ENCODE measurements at regions not wholly inside any gene's neighbourhood (a gene's known extent, or its start where the extent isn't known, plus 50 kb on each side); places are given as distances from the start of the nearest gene placed in this dataset.

- H2BK5ac ChIP-seq (ENCODE audit: low read depth, low read length), result no peak overlapping the region
- H2BK12ac ChIP-seq (ENCODE audit: low read depth, low read length), result no peak overlapping the region
- no peak overlapping the region for H2AK5ac ChIP-seq (ENCODE audit: low read depth, low read length)
- TF ChIP-seq NRF1 (IDR thresholded peaks at IDR 0.05; ENCODE audit: low read depth, low read length) (no peak), SP4 (IDR thresholded peaks at IDR 0.05; ENCODE audit: low read length) (no peak), E2F6 (IDR thresholded peaks at IDR 0.05) (no peak), RNF2 (IDR thresholded peaks at IDR 0.05; ENCODE audit: borderline replicate concordance, low read depth, low read length, missing control alignments, poor library complexity, severe bottlenecking) (no peak), CBX8 (IDR thresholded peaks at IDR 0.05; ENCODE audit: borderline replicate concordance, low read depth, low read length) (no peak), BCL11A (IDR thresholded peaks at IDR 0.05; ENCODE audit: low read depth in 2 of 2, low read length in 2 of 2) (no peak), PHF8 (conservative IDR thresholded peaks at IDR 0.05; ENCODE audit: low read depth, low read length) (no peak), FOSL1 (IDR thresholded peaks at IDR 0.05; ENCODE audit: insufficient read depth, low read depth, low read length) (no peak), ZNF274 (IDR thresholded peaks at IDR 0.05; ENCODE audit: borderline replicate concordance, extremely low read depth, low read length) (no peak), EP300 (IDR thresholded peaks at IDR 0.05; ENCODE audit: borderline replicate concordance in 1 of 2, low read depth in 2 of 2, low read length in 2 of 2) (no peak), BRCA1 (IDR thresholded peaks at IDR 0.05; ENCODE audit: low read depth, low read length) (no peak), CHD1 (IDR thresholded peaks at IDR 0.05; ENCODE audit: low read depth, low read length) (no peak), TCF12 (IDR thresholded peaks at IDR 0.05; ENCODE audit: low read depth, low read length) (no peak), SAP30 (IDR thresholded peaks at IDR 0.05; ENCODE audit: insufficient read depth, insufficient replicate concordance, low read length) (no peak)
Observed at GRCh38 chr1:218810306-218810705, 363.4 kb upstream of the LYPLAL1 start.

More at GRCh38 chr1:218810306-218810705, 363.4 kb upstream of the LYPLAL1 start:
- no peak overlapping the region for H3K4ac ChIP-seq (replicated peaks; ENCODE audit: insufficient read length, low read depth, low read length)
- CTCF ChIA-PET (ENCODE audit: partially characterized antibody), result interaction anchor here (0.8 kb wide), 1 partner anchor 36 kb away, joined by 3 read pairs; no protein-coding TSS in a partner anchor
- no peak overlapping the region for H3K27ac ChIP-seq (ENCODE audit: low read depth, low read length)
- H3K36me3 ChIP-seq (ENCODE audit: control insufficient read depth in 2 of 4, insufficient read depth in 4 of 4, low read length in 3 of 4), result no peaks in the 10 kb centered on the region
- H2BK20ac ChIP-seq (ENCODE audit: low read length), result no peak overlapping the region
- H2AFZ ChIP-seq (ENCODE audit: low read length), result no peak overlapping the region
- no peak overlapping the region for H3K18ac ChIP-seq (ENCODE audit: extremely low read depth, low read length)
- no peaks in the 10 kb centered on the region; a peak in 1 of 7 replicates for H3K4me1 ChIP-seq (replicated peaks in 1 of 4; ENCODE audit: control insufficient read depth in 3 of 4, insufficient read depth in 4 of 4, low read length in 3 of 4)
- no peaks in the 10 kb centered on the region for H3K23me2 ChIP-seq (ENCODE audit: low read depth, low read length)
- no peak overlapping the region for H3K4me3 ChIP-seq (ENCODE audit: extremely low read depth in 1 of 4, insufficient read depth in 2 of 4, low read depth in 3 of 4, low read length in 4 of 4)
- H4K5ac ChIP-seq (ENCODE audit: insufficient read length, low read depth, low read length), result no peak overlapping the region
- POLR2A ChIA-PET (ENCODE audit: partially characterized antibody), result no interaction called here
- no peak overlapping the region for H3K56ac ChIP-seq (replicated peaks; ENCODE audit: insufficient read length, low read depth, low read length)
- no peak overlapping the region for H3K9ac ChIP-seq (replicated peaks in 1 of 4; ENCODE audit: extremely low read depth in 1 of 4, low read depth in 3 of 4, low read length in 3 of 4)
- H2BK120ac ChIP-seq (replicated peaks; ENCODE audit: low read depth, low read length), result no peak overlapping the region
- whole genome bisulfite sequencing, 2 experiments (ENCODE audit: extremely low coverage in 1 of 2, insufficient coverage in 1 of 2, insufficient read length in 1 of 2, insufficient replicate concordance in 2 of 2, low coverage in 1 of 2, low lambda C conversion rate in 2 of 2, missing lambda C conversion rate in 1 of 2), result 95% methylated on average over 3 of the region's 3 CpGs; no CpG with 5 or more reads in 1 of the 2 experiments
- no peak overlapping the region for H2BK15ac ChIP-seq (ENCODE audit: low read length)
- H4K8ac ChIP-seq (ENCODE audit: extremely low read depth, insufficient read depth, low read length), result no peak overlapping the region
- H3K23ac ChIP-seq (ENCODE audit: insufficient read length), result no peak overlapping the region
- no peaks in the 10 kb centered on the region for H4K20me1 ChIP-seq (replicated peaks in 1 of 2; ENCODE audit: control insufficient read depth in 1 of 2, insufficient read depth in 2 of 2, low read length in 2 of 2)
- no peak overlapping the region for H4K91ac ChIP-seq (replicated peaks; ENCODE audit: insufficient read length, low read length)
- H3K14ac ChIP-seq (ENCODE audit: insufficient read length), result no peak overlapping the region
- H3K4me2 ChIP-seq (ENCODE audit: insufficient read depth in 1 of 2, low read depth in 2 of 2, low read length in 2 of 2), result no peak overlapping the region
- H3K79me1 ChIP-seq (ENCODE audit: low read depth, low read length), result no peaks in the 10 kb centered on the region
- DNase-seq (ENCODE audit: low read depth in 1 of 2, low spot score in 2 of 2), result no peak
- H3K79me2 ChIP-seq (ENCODE audit: control insufficient read depth in 1 of 2, insufficient read depth in 2 of 2, low read length in 2 of 2), result no peaks in the 10 kb centered on the region
- no peaks in the 10 kb centered on the region for H3K9me3 ChIP-seq (ENCODE audit: insufficient read depth in 2 of 2, low read depth in 1 of 2, low read length in 1 of 2)
- H3K27me3 ChIP-seq (replicated peaks in 1 of 4; ENCODE audit: control insufficient read depth in 3 of 4, extremely low read depth in 1 of 4, insufficient read depth in 3 of 4, low read length in 3 of 4), result no peaks in the 10 kb centered on the region; a peak in 1 of 7 replicates
- FAIRE-seq, result no peak
